GM10266 (cell line): ENCODE measurements at regions not wholly inside any gene's neighbourhood (a gene's known extent, or its start where the extent isn't known, plus 50 kb on each side); places are given as distances from the start of the nearest gene placed in this dataset.
"Not testable (repeated sequence)": the region's sequence is repeated elsewhere in the genome, so short reads cannot be mapped to it uniquely, and the experiment has no call there.

ENCODE experiments used
- DNase-seq: peaks from one replicate; pipeline ENCODE4 v3.0.0; 2012; ENCODE audit errors: extremely low spot score
- CTCF ChIP-seq: IDR thresholded peaks from 2 replicates; pipeline ENCODE4 v1.5.1; 2012; ENCODE audit warnings: mild to moderate bottlenecking, low read depth; ENCODE audit not compliant: control insufficient read depth, insufficient read depth; ENCODE audit errors: missing control alignments

DNA sequence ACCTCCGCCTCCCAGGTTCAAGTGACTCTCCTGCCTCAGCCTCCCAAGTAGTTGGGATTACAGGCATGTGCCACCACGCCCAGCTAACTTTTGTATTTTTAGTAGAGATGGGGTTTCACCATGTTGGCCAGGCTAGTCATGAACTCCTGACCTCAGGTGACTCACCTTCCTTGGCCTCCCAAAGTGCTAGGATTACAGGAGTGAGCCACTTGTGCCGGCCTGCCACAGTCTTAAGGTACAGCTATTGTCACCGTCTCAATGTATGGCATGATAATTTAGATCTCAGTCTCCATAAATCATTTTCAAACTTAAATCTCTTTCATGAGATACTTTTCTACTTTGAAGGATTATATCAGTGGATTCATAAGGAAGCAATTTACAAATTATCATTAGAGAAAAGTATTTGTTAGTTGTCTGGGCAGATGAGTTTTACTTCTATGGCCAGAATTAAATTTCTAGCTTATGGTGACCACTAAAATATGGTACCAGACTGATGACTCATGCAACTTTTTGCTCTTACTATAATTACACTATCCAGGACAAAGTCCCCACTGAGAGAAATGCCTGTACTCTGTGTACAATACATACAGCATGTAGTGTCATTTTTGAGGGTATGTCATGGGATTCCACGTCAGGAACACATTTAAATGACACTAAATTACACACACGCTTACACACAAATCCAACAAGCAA, 1230.3 kb upstream of the GOT2 start:
- DNase-seq, result no peak
- no peak for TF ChIP-seq CTCF

DNA sequence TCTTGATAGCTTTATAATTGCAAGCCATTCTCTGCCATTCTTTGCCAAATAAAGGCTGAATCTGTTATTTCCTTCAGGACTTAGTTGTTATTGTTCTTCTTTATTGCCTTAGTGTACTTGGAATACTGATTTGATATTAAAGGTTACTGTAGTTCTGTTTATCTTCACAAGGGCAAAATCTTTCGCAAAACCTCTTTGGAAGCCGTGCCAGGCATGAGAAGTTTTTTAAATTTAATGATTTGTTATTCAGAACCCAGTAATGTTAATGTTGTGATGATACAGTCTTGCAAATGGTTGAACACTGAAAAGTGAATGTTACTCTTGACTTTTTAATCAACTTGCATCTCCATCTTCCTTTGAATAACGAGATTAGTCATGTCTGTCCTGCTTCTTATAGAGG, 1225.2 kb upstream of the GOT2 start:
- no peak for TF ChIP-seq CTCF
- DNase-seq, result no peak

DNA sequence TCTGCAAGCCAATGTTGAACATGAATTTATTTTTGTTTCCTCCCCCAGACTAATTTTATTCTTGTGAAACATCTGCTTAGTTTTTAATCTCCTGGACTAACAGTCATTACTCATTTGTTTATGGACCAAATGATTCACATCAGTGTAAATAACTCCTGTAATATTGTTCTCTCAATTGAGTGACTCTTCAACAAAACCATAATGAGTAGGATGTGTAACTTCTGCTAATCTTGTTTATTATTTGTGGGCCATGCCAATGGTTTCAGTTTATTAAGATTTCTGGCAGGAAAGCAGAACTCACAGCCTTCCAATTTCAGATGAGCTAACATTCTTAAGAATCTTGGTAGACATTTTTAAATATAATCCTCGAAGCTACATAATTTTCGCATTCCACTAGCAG, 1216.3 kb upstream of the GOT2 start:
- DNase-seq, result no peak

GRCh38 chr16:59944041-59944440, 1209.9 kb upstream of the GOT2 start:
- not testable (repeated sequence) for DNase-seq

More for the DNA sequence above, 1216.3 kb upstream of the GOT2 start:
- TF ChIP-seq CTCF, result no peak

DNA sequence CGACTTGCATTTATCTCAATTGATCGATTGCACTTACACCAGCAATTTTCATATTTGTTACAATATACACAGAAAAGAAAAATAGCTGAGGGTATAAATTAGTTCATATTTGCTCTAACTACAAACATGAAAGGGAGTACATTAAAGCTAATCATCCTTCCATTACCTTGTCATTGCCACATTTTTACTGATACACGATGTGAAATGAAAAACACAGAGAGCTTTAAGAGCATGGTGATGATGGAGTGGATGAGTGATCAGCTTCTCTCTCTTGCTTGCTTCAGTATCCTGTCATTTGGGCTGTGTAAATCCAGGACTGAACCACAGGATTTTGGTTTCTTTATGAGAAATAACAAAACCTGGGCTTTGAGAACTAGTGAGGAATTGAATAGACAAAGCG, 1207.5 kb upstream of the GOT2 start:
- no peak for DNase-seq
- TF ChIP-seq CTCF, result no peak

DNA sequence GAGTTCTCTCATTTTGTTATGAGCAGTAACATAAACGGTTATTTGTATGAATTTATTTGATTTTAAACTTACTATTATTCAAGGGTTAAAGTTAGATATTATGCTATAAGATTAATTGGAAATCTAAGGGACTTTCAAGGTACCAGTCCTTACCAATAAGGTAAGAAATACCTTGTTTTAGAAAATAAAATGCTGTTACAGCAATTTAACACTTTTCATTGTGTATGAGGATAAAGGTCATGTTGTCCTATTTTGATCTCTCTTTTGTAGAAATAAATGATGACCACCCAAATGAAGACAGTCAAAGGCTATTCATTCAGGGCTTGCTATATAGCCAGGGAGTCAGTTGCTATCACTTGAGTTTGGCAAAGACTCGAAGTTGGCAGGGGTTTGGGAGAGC, 1185.9 kb upstream of the GOT2 start:
- no peak for DNase-seq
- no peak for TF ChIP-seq CTCF

DNA sequence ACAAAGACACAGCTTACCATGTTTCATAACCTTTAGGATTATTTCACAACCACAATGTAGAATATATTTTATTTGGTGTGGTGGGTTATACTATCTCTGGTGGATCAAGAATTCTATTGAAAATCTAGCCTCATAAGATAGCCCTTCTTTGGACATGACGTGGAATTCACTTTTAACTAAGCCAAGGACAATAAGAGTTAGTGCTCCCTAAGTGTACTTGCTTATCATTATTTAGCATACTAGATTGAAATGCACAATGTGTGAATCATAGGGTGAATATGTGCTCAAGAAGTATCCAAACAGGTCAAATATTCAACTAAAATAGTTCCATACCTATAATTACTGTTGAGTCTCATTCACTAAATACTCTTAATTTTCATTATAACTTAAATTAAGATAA, 1179.5 kb upstream of the GOT2 start:
- DNase-seq, result no peak
- TF ChIP-seq CTCF, result no peak

GRCh38 chr16:59909262-59909661, 1175.1 kb upstream of the GOT2 start:
- no peak for DNase-seq
- no peak for TF ChIP-seq CTCF
